Stimulated activated effector memory CD8-positive, alpha-beta T cell treated with anti-CD3 and anti-CD28 coated beads, Interleukin-12 subunit alpha, Interleukin-12 subunit beta, amount 100 ng/mL, for 72 hours (primary cell): ENCODE measurements at regions not wholly inside any gene's neighbourhood (a gene's known extent, or its start where the extent isn't known, plus 50 kb on each side); places are given as distances from the start of the nearest gene placed in this dataset.

ENCODE experiments used
- ATAC-seq: fragments of 150-1000 bp; cut with Tn5 transposase; 2 replicates; pipeline ENCODE4 v1.10.0; 2021
- DNase-seq, 2 donors: peaks; one replicate each; pipeline ENCODE4 v3.0.0; 2021 to 2022; ENCODE audit warnings: low spot score in 2 of 2
- H3K27ac Mint-ChIP-seq: one replicate; pipeline ENCODE4 v1.8.0; 2022; ENCODE audit warnings: mild to moderate bottlenecking, mixed read lengths
- H3K36me3 Mint-ChIP-seq: one replicate; pipeline ENCODE4 v1.8.0; 2022; ENCODE audit warnings: mild to moderate bottlenecking, mixed read lengths
- H3K4me1 Mint-ChIP-seq: one replicate; pipeline ENCODE4 v1.8.0; 2022; ENCODE audit warnings: mixed read lengths
- H3K4me3 Mint-ChIP-seq: one replicate; pipeline ENCODE4 v1.8.0; 2022; ENCODE audit warnings: mild to moderate bottlenecking, mixed read lengths
- H3K9me3 Mint-ChIP-seq: one replicate; pipeline ENCODE4 v1.8.0; 2022; ENCODE audit warnings: mixed read lengths

- no peaks in the 10 kb centered on the region for H3K36me3 Mint-ChIP-seq
- H3K9me3 Mint-ChIP-seq, result peaks cover 4% of the 10 kb centered on the region
- no peaks in the 10 kb centered on the region for H3K4me1 Mint-ChIP-seq
- no peak for DNase-seq
- H3K27ac Mint-ChIP-seq, result no peak overlapping the region
- ATAC-seq, result no peak
- H3K4me3 Mint-ChIP-seq, result no peak overlapping the region
These were observed 308.3 kb upstream of the CDH5 start for GRCh38 chr16:66058172-66058691.

- DNase-seq (no peak), ATAC-seq (no peak)
- Mint-ChIP-seq H3K36me3 (no peaks in the 10 kb centered on the region), H3K4me1 (no peaks in the 10 kb centered on the region), H3K27ac (no peak overlapping the region), H3K9me3 (peaks cover 4% of the 10 kb centered on the region), H3K4me3 (no peak overlapping the region)
These were observed 309.4 kb upstream of the CDH5 start for GRCh38 chr16:66057057-66057456.

DNA sequence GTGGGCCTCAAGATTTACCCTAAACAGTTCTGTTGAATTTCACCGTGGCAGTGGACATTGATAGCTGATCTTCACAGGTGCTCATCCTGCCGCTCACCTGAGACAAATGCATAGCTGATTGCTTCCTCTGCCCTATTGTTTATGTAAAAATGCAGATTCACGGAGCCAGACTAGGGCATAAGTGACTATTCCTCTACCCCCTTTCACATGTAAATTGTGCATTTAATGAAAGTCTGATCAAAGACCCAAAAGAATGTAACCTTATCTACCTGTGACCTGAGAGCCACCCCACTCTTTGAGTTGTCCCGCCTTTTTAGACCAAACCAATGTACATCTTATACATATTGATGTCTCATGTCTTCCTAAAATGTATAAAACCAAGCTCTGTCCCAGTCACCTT is 312.4 kb upstream of the CDH5 start:
- DNase-seq, result no peak
- Mint-ChIP-seq H3K4me1 (no peaks in the 10 kb centered on the region), H3K4me3 (no peak overlapping the region), H3K27ac (no peak overlapping the region), H3K9me3 (peaks cover 2% of the 10 kb centered on the region), H3K36me3 (no peaks in the 10 kb centered on the region)
- ATAC-seq, result no peak

GRCh38 chr16:66052745-66053144 is 313.7 kb upstream of the CDH5 start:
- no peak overlapping the region for H3K4me3 Mint-ChIP-seq
- H3K36me3 Mint-ChIP-seq, result no peaks in the 10 kb centered on the region
- no peaks in the 10 kb centered on the region for H3K4me1 Mint-ChIP-seq
- no peak for ATAC-seq
- H3K27ac Mint-ChIP-seq, result no peak overlapping the region
- no peaks in the 10 kb centered on the region for H3K9me3 Mint-ChIP-seq
- no peak for DNase-seq

DNA sequence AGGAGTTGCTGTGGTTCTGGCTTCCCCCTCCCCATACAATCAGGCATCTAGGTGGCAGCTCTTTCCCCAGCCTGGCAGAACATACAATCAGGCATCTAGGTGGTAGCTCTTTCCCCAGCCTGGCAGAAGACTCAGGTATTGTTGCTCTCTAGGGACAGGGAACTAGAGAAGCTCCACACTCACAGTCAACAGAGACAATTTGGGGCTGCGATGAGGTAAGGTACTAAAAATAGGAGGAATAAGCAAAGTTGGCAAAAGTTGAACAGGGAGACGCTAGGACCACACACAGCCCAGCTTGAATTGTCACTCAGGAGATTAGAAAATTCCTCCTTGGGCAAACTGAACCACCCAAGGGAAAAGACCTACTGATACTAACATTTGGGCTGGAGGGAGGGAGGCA is 315.5 kb upstream of the CDH5 start:
- DNase-seq (no peak), ATAC-seq (no peak)
- no peaks in the 10 kb centered on the region for H3K36me3 Mint-ChIP-seq
- no peak overlapping the region for H3K27ac Mint-ChIP-seq
- no peaks in the 10 kb centered on the region for H3K4me1 Mint-ChIP-seq
- H3K4me3 Mint-ChIP-seq, result no peak overlapping the region
- H3K9me3 Mint-ChIP-seq, result no peaks in the 10 kb centered on the region

- DNase-seq (no peak), ATAC-seq (no peak)
- H3K9me3 Mint-ChIP-seq, result no peaks in the 10 kb centered on the region
- H3K4me1 Mint-ChIP-seq, result no peaks in the 10 kb centered on the region
- H3K36me3 Mint-ChIP-seq, result no peaks in the 10 kb centered on the region
- no peak overlapping the region for H3K4me3 Mint-ChIP-seq
- H3K27ac Mint-ChIP-seq, result no peak overlapping the region
These were observed 316.6 kb upstream of the CDH5 start for GRCh38 chr16:66049865-66050264.

DNA sequence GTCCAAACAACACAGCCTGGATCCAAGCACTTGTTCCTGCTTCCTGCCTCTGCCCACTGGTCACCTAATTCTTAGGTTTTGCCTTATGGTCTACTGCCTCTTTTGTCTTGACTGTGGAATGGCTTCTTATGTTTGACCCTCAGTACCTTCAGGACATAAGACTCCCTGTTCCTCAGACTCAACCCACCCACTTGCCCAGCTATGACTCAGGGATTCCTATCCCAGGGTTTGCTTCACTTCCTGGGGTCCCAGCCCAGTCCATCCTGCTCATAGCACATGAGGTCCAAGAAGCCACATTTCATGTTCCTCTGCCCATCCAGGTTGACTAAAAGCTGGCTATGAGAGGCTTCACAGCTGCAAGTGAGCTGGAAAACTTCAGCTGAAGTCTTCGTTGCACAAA is 320.9 kb upstream of the CDH5 start:
- no peak for DNase-seq
- Mint-ChIP-seq H3K4me3 (no peak overlapping the region), H3K9me3 (no peaks in the 10 kb centered on the region), H3K27ac (no peak overlapping the region), H3K4me1 (no peaks in the 10 kb centered on the region), H3K36me3 (no peaks in the 10 kb centered on the region)
- ATAC-seq, result no peak

DNA sequence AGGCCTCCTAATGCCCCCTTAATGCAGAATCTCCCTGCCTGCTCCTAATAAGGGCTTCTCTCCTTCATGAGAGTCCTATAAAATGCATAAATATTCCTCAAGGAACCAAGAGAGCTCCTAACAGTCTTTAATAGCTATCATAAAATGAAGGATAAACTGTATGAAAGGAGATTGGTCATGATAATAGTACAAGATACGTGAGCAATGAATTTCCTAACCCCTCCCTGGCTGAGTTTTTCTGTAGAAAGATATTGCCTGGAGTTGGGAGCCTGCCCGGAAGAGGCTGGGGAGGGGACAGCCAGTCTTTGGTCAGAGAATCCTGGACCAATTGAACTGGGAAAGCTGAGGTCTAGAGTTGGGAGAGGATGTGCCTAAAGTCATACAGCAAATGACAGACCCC is 321.9 kb upstream of the CDH5 start:
- no peaks in the 10 kb centered on the region for H3K9me3 Mint-ChIP-seq
- H3K36me3 Mint-ChIP-seq, result no peaks in the 10 kb centered on the region
- no peak overlapping the region for H3K4me3 Mint-ChIP-seq
- no peaks in the 10 kb centered on the region for H3K4me1 Mint-ChIP-seq
- H3K27ac Mint-ChIP-seq, result no peak overlapping the region
- DNase-seq (no peak), ATAC-seq (no peak)

DNA sequence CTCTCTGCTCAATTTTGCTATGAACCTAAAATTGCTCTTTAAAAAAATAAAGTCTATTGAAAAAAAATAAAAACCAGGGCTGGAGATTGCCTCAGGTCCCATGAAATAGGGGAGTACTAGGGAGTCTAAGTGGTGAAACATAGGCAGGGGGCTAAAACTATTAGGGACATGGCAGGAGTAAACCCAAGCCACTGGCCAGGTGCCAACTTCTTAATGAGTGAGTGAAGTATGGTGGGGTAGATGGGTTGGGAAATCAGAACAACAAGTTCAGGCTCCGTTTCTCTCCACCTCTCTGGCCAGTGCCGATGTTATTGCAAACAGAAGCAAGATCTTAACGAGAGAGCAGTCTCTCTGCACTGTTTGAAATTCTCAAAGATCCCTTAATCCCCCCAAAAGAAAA is 322.4 kb upstream of the CDH5 start:
- ATAC-seq (no peak), DNase-seq (no peak)
- Mint-ChIP-seq H3K27ac (no peak overlapping the region), H3K36me3 (no peaks in the 10 kb centered on the region), H3K4me3 (no peak overlapping the region), H3K9me3 (no peaks in the 10 kb centered on the region), H3K4me1 (no peaks in the 10 kb centered on the region)

- Mint-ChIP-seq H3K36me3 (no peaks in the 10 kb centered on the region), H3K4me1 (no peaks in the 10 kb centered on the region), H3K4me3 (no peak overlapping the region), H3K27ac (no peak overlapping the region), H3K9me3 (no peaks in the 10 kb centered on the region)
- DNase-seq (no peak), ATAC-seq (no peak)
These were observed 323.2 kb upstream of the CDH5 start for GRCh38 chr16:66043326-66043725.

- Mint-ChIP-seq H3K4me1 (no peaks in the 10 kb centered on the region), H3K27ac (no peak overlapping the region), H3K9me3 (no peaks in the 10 kb centered on the region), H3K36me3 (no peaks in the 10 kb centered on the region), H3K4me3 (no peak overlapping the region)
- ATAC-seq (no peak), DNase-seq (no peak)
These were observed 324.1 kb upstream of the CDH5 start for GRCh38 chr16:66042341-66042740.

- ATAC-seq, result no peak
These were observed 324.6 kb upstream of the CDH5 start for GRCh38 chr16:66041907-66042306.

GRCh38 chr16:66039793-66040192 is 326.7 kb upstream of the CDH5 start:
- Mint-ChIP-seq H3K9me3 (no peaks in the 10 kb centered on the region), H3K4me1 (no peaks in the 10 kb centered on the region), H3K27ac (no peak overlapping the region), H3K36me3 (no peaks in the 10 kb centered on the region), H3K4me3 (no peak overlapping the region)
- DNase-seq (no peak), ATAC-seq (no peak)

More at GRCh38 chr16:66041907-66042306, 324.6 kb upstream of the CDH5 start:
- no peak overlapping the region for H3K4me3 Mint-ChIP-seq
- no peaks in the 10 kb centered on the region for H3K36me3 Mint-ChIP-seq
- H3K4me1 Mint-ChIP-seq, result no peaks in the 10 kb centered on the region
- DNase-seq, result no peak
- H3K27ac Mint-ChIP-seq, result no peak overlapping the region
- H3K9me3 Mint-ChIP-seq, result no peaks in the 10 kb centered on the region

DNA sequence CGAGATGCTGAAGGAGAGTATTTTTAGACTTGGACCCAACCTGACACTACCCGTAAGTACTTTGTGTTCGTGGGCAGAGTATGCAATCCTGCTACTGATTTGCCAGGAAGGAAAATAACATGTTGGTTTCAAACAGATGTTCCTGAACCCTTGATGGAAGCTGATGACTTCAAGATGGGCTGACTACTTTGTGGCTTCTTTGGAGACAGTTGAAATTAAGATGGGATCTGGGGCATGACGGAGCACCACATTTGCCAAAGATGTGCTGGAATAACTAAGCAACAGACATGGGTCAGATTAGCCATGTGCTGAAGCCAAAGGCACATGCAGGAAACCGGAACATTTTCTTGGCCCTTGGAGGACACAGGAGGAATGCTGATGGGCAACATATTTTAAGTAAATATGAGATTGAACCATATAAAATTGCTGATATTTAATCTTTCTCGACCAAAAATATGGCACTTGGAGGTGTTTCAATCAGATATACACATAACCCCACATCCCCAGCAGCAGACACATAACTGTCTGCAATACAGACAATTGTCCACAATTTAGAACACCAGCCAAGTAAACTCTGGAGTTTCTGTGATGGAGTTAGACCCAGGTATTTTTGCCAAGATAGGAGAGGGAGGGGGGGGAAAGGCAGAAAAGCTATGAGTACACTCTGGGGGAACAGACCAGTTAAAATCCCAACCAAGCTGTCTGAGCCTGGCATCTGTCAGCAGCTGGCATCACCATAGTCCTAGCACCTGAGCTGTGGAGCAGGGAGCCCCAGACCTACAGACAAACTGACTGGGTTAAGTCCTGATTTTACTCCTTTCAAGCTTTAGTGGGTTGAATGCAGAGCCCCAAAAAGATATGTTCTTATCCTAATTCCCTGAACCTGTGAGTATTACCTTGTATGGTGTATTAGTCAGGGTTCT is 329.4 kb upstream of the CDH5 start:
- H3K4me1 Mint-ChIP-seq, result no peaks in the 10 kb centered on the region
- H3K9me3 Mint-ChIP-seq, result peaks cover 5% of the 10 kb centered on the region
- H3K27ac Mint-ChIP-seq, result no peak overlapping the region
- no peak overlapping the region for H3K4me3 Mint-ChIP-seq
- DNase-seq (no peak), ATAC-seq (no peak)
- no peaks in the 10 kb centered on the region for H3K36me3 Mint-ChIP-seq

GRCh38 chr16:66036184-66036583 is 330.3 kb upstream of the CDH5 start:
- DNase-seq (no peak), ATAC-seq (no peak)
- Mint-ChIP-seq H3K9me3 (peaks cover 5% of the 10 kb centered on the region), H3K36me3 (no peaks in the 10 kb centered on the region), H3K27ac (no peak overlapping the region), H3K4me3 (no peak overlapping the region), H3K4me1 (no peaks in the 10 kb centered on the region)

GRCh38 chr16:66035096-66035495 is 331.4 kb upstream of the CDH5 start:
- ATAC-seq (no peak), DNase-seq (no peak)
- Mint-ChIP-seq H3K27ac (no peak overlapping the region), H3K36me3 (no peaks in the 10 kb centered on the region), H3K9me3 (peaks cover 5% of the 10 kb centered on the region), H3K4me3 (no peak overlapping the region), H3K4me1 (no peaks in the 10 kb centered on the region)
